ENCODE measurements at regions not wholly inside any gene's neighbourhood (a gene's known extent, or its start where the extent isn't known, plus 50 kb on each side); places are given as distances from the start of the nearest gene placed in this dataset.

DNA sequence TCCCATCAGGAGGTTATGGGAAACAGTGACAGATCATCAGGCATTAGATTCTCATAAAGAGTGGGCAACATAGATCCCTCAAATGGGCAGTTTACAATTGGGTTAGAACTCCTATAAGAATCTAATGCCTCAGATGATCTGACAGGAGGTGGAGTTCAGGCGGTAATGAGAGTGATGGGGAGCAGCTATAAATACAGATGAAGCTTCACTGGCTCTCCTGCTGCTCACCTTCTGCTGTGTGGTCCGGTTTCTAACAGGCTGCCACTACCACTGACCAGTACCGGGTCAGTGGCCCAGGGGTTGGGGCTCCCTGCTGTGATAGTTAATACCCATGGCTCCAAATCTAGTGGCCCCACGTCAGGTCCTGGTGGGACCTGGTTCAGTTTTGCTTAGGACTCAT is 135.7 kb downstream of the OR2B2 start:
- TF ChIP-seq POLR2A (IDR thresholded peaks at IDR 0.05): no peak
- TF ChIP-seq, protein P1, sequence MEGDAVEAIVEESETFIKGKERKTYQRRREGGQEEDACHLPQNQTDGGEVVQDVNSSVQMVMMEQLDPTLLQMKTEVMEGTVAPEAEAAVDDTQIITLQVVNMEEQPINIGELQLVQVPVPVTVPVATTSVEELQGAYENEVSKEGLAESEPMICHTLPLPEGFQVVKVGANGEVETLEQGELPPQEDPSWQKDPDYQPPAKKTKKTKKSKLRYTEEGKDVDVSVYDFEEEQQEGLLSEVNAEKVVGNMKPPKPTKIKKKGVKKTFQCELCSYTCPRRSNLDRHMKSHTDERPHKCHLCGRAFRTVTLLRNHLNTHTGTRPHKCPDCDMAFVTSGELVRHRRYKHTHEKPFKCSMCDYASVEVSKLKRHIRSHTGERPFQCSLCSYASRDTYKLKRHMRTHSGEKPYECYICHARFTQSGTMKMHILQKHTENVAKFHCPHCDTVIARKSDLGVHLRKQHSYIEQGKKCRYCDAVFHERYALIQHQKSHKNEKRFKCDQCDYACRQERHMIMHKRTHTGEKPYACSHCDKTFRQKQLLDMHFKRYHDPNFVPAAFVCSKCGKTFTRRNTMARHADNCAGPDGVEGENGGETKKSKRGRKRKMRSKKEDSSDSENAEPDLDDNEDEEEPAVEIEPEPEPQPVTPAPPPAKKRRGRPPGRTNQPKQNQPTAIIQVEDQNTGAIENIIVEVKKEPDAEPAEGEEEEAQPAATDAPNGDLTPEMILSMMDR (IDR thresholded peaks at IDR 0.05 in 8 of 11, conservative IDR thresholded peaks at IDR 0.05 in 3 of 11): no peak
- no peak for TF ChIP-seq POLR2AphosphoS5 (IDR thresholded peaks at IDR 0.05)
